Superior temporal gyrus (tissue), 1 donor: ENCODE measurements at regions not wholly inside any gene's neighbourhood (a gene's known extent, or its start where the extent isn't known, plus 50 kb on each side); places are given as distances from the start of the nearest gene placed in this dataset.

ENCODE experiments used
- DNase-seq: peaks from one replicate; pipeline ENCODE4 v3.0.0-alpha.2; 2016; ENCODE audit errors: extremely low spot score

GRCh38 chr9:17894501-17895160 is 315.8 kb downstream of the SH3GL2 start:
- no peak for DNase-seq

- DNase-seq = no peak
These were observed 321.7 kb downstream of the SH3GL2 start for GRCh38 chr9:17900606-17901005.

- no peak for DNase-seq
These were observed 326.5 kb downstream of the SH3GL2 start for GRCh38 chr9:17905366-17905765.

- DNase-seq = no peak
These were observed 326.9 kb downstream of the SH3GL2 start for GRCh38 chr9:17905781-17906175.

GRCh38 chr9:17906176-17906840 is 327.4 kb downstream of the SH3GL2 start:
- DNase-seq = no peak

- DNase-seq = no peak
These were observed 328.2 kb downstream of the SH3GL2 start for GRCh38 chr9:17906841-17907778.

GRCh38 chr9:17907779-17908508 is 329.1 kb downstream of the SH3GL2 start:
- no peak for DNase-seq

GRCh38 chr9:17926246-17926645 is 347.4 kb downstream of the SH3GL2 start:
- no peak for DNase-seq

- DNase-seq = no peak
These were observed 348.8 kb downstream of the SH3GL2 start for GRCh38 chr9:17927616-17928015.

GRCh38 chr9:17928228-17928627 is 349.4 kb downstream of the SH3GL2 start:
- DNase-seq = no peak

GRCh38 chr9:17928768-17929167 is 349.9 kb downstream of the SH3GL2 start:
- DNase-seq = no peak

- no peak for DNase-seq
These were observed 350.6 kb downstream of the SH3GL2 start for GRCh38 chr9:17929506-17929905.

GRCh38 chr9:17930071-17930470 is 351.2 kb downstream of the SH3GL2 start:
- DNase-seq = no peak

- no peak for DNase-seq
These were observed 357.5 kb downstream of the SH3GL2 start for GRCh38 chr9:17936365-17936764.

- no peak for DNase-seq
These were observed 359.3 kb downstream of the SH3GL2 start for GRCh38 chr9:17938035-17938655.

GRCh38 chr9:17942498-17942897 is 363.6 kb downstream of the SH3GL2 start:
- DNase-seq = no peak

GRCh38 chr9:17955409-17955808 is 376.5 kb downstream of the SH3GL2 start:
- DNase-seq = no peak

GRCh38 chr9:17958363-17958762 is 379.5 kb downstream of the SH3GL2 start:
- no peak for DNase-seq

GRCh38 chr9:17962747-17963146 is 383.9 kb downstream of the SH3GL2 start:
- no peak for DNase-seq

GRCh38 chr9:17963498-17963897 is 384.6 kb downstream of the SH3GL2 start:
- DNase-seq = no peak

GRCh38 chr9:17967731-17968130 is 388.9 kb downstream of the SH3GL2 start:
- no peak for DNase-seq
